NCI-H1048 (cell line): ENCODE measurements at regions not wholly inside any gene's neighbourhood (a gene's known extent, or its start where the extent isn't known, plus 50 kb on each side); places are given as distances from the start of the nearest gene placed in this dataset.
A peak's percentile ranks its signal among the peaks of the same experiment; 100 is the strongest.
"Not testable (repeated sequence)": the region's sequence is repeated elsewhere in the genome, so short reads cannot be mapped to it uniquely, and the experiment has no call there.

Experiments used
- DNase-seq: peaks from one replicate; lab custom pipeline; 2025; lab: John Stamatoyannopoulos, UW

DNA sequence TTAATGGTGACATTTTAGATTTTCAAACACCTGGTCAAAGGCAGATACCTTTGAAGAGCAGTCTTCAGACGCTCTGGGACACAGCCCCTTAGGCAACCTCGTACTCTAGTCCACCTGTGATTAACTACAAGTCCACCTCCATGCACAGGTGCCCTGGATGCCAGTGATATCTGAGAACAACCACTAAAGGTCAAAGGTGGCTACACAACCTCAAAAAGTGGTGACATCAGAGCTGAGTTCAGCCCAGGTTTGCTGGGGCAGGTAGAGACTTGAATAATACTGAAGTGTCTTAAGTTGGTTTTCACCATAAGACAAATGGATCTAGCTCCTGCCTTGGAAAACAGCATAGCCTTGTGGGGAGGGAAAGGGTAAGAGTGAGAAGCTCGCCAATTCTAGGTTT, 143.4 kb upstream of the ADO start:
- no peak for DNase-seq

DNA sequence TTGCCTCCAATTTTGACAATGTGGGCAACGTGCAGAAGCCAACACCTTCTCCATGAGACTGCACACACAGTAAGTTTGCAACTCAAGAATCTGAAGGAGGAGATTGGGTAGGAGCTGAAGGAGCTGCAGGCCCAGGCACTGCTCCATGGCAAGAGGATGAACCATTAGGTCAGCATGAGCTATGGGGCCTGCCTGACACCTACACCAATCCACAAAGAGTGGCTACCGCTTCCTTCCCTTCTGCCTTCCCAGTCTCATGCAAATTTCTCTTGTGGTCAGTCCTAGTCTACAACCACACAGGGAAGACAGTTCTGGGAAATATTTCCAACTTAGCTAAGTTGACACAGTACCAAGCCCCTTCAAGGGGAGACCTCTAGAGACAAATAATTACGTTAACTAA, 142.0 kb upstream of the ADO start:
- DNase-seq, result no peak

GRCh38 chr10:62665771-62666170, 138.7 kb upstream of the ADO start:
- peak; percentile 17 for DNase-seq

- no peak for DNase-seq
These were observed 138.2 kb upstream of the ADO start for GRCh38 chr10:62666275-62666674.

- DNase-seq, result no peak
These were observed 135.2 kb upstream of the ADO start for GRCh38 chr10:62669341-62669740.

DNA sequence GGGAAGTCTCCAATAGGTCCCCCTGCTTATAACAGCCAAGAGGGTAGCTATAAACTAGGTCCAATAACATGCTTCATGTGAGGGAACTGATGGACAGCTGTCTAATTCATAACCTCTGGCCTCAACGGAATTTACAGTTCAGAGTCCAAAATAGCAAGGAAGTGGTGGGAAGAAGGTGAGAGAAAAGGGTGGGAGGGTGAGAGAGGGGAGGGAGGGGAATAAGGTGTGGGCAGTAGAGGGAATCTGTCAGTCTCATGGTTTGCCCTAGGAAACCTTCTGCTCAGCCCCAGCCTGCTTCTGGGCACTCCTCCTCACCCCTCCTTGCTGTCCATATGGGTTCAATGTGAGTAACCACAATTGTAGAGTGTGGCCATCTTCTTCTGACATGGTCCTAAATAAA, 133.4 kb upstream of the ADO start:
- no peak for DNase-seq

GRCh38 chr10:62681211-62681940, 123.1 kb upstream of the ADO start:
- DNase-seq, result no peak

GRCh38 chr10:62684911-62685310, 119.6 kb upstream of the ADO start:
- no peak for DNase-seq

DNA sequence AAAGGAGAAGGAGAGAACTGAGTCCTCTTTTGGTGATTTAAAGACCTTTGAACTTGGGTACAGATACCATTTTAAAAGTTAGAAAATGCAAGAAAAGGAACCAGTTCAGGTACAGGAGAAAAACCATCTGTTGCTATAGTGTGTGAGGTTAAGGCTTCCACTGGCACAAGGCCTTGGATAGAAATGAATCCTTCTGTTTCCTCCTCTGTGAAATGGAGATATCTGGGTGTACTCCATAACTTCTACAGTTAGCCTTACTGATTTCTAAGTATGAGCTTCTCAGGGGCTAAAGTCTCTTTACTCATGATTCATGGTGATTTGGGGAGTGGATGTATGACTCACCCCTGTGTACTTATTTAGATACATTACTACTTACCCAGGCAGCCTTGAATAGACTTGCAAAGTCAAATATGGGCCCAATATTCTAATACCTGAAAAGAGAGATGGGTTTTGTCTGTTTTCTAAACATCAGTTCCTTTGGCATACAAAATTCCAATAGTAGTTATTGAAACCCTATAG, 117.2 kb upstream of the ADO start:
- DNase-seq, result no peak

DNA sequence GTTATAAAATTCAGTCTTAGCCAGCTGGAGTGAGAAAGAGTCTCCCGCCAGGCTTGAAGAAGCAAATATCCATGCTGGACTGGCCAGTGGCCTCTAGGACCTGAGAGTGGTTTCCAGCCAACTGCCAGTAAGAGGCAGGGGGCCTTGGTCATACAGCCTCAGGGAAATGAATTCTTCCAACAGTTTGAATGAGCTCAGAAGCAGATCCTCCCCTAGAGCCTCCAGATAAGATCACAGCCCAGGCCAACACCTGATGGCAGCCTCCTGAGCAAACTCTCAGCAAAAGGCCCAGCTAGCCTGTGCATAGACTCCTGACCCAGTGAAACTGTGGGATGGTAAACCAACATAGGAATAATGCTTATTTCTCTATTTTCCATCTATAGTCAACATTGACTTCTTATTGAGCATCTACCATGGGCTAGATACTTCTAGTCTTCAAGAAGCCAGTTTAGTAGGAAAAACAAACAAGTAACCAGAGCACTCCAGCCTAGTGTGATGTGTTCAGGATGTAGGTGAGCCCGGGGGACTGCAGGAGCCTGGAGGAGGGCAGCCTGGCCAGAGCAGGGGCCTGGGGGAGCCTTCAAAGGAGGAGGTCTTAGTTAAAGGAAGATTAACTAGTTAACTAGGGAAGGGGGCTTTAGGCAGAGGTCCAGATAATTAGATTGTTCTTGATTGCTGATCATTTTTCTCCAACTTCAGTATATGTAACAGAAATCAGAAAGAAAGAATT, 115.4 kb upstream of the ADO start:
- no peak for DNase-seq

DNA sequence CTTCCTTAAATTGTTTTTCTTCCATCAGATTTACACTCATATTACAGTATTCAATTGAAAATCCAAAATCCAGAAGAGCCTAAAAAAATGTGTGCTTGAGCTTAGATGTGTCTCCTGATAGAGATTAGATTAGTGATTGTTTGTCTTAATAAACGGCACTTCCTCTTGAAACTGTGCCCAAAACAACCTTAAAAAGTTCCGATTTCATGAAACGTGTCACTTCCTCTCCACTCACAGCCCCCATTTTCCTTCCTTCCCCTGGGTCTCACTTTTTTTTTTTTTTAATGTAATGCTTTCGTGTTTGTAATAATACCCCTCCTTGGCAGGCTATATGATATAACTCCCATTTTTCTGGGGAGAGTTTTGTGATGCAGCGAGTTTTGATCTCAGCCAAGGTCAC, 114.8 kb upstream of the ADO start:
- no peak for DNase-seq

GRCh38 chr10:62690703-62691102, 113.8 kb upstream of the ADO start:
- DNase-seq, result no peak

- no peak for DNase-seq
These were observed 113.2 kb upstream of the ADO start for GRCh38 chr10:62691336-62691735.

DNA sequence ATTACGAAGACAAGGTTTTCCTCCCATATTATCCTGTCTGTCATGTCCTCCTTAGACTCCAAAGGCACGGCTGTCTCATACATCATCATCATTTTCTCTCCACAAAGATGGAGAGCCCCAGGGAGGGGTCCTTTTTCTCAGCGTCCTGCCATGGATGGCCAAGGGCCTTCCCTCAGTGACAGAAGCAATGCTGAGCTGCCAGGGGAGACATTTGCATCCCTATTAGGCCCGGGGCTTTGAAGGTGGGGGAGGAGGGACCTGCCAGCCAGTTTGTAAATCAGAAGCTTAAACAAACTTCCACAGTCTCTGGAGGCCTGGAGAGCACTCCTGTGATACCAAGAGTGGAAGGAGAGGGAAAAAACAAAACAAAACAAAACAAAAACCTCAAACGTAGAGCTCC, 112.4 kb upstream of the ADO start:
- no peak for DNase-seq

DNA sequence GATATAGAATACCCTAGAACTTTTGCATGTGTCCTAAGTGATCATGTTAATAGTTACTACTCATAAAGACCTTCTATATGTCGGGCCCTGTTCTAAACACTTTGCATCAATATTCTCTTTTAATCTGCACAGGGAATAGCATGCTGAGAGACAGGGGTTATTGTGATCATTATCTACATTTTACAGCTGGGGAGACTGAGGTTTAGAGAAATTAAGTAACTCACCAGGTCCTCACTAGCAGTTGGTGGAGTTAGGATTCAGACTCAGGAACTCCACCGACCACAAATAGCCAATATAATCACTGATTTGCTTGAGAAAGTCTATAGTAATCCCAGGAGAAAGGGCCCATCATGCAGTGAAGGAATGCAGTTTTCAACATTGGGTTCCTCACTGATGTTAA, 111.2 kb upstream of the ADO start:
- DNase-seq, result no peak

GRCh38 chr10:62694537-62695126, 109.9 kb upstream of the ADO start:
- DNase-seq, result no peak

GRCh38 chr10:62696798-62697197, 107.7 kb upstream of the ADO start:
- no peak for DNase-seq

DNA sequence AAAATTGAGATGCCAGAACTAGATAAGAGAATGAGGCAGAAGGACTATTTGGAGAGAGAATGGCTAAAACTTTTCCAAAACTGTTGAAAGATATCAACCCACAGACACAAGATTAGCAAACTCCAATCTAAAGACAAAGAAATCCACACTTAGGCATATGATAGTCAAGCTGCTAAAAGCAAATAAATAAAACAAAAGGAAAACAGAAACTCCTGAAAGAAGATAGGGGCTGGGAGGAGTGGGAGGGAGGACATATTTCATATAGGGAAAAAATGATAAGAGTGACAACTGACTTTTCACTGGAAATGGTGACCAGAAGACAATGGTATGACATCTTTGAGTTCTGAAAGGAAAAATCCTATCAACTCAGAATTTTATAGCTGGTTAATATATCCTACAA, 105.4 kb upstream of the ADO start:
- no peak for DNase-seq

- not testable (repeated sequence) for DNase-seq
These were observed 100.4 kb upstream of the ADO start for GRCh38 chr10:62704121-62704520.

DNA sequence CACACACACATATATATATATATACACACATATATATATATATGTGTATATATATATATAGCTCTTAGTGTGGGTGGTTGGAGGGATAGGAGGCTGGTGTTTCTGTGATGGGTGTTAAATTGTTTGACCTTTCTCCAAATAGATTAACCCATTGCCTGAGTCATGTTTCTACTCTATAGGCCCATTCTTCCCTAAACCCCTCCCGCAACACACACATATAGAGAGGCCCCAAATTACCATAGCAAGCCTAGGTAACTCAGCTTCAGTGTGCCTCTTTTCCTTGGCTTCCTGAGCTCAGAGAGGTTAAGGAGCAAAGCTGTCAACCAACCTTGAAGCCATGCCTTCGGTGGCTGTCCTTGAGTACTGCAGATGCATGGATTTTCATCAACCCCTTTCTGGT, 98.7 kb upstream of the ADO start:
- DNase-seq, result no peak

DNA sequence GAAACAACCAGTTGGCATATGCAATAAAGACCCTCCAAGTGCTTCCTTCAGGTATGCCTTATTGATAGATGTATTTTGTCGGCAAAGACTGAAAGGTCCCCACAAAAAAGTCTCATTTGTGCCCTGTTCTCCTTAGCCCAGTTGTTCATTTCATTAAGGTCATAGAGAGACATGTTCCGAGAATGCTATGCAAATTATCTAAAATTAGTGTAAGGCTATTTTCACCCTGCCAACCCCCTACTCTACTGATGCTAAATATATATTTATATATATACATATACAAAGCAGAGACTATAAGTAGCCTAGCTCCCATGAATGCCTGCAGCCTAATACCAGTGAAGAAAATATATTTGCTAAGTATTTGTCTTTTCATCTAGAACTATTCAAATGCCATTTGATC, 96.7 kb upstream of the ADO start:
- no peak for DNase-seq

- DNase-seq, result no peak
These were observed 96.0 kb upstream of the ADO start for GRCh38 chr10:62708569-62708968.

- DNase-seq, result no peak
These were observed 95.3 kb upstream of the ADO start for GRCh38 chr10:62709200-62709599.
